Natural killer cell (primary cell): ENCODE measurements at regions not wholly inside any gene's neighbourhood (a gene's known extent, or its start where the extent isn't known, plus 50 kb on each side); places are given as distances from the start of the nearest gene placed in this dataset.
A peak's percentile ranks its signal among the peaks of the same experiment; 100 is the strongest.

Experiments used
- ATAC-seq, 3 donors: fragments of 150-1000 bp in 2 of 3; fragments of 200-7000 bp in 1 of 3; cut with Tn5 transposase; 1 replicate in 1 of 3; 2 replicates in 2 of 3; pipeline ENCODE4 v1.10.0; 2021; ENCODE audit warnings: mild to moderate bottlenecking in 2 of 3, moderate library complexity in 2 of 3
- DNase-seq, 2 donors: peaks; one replicate each; pipeline versions ENCODE4 v3.0.0 to v3.0.0-alpha.2; 2013 to 2021; ENCODE audit warnings: mixed read lengths in 1 of 2
- H3K27ac ChIP-seq: one replicate; pipeline ENCODE4 v1.5.1; 2013; ENCODE audit warnings: mild to moderate bottlenecking, low read length
- H3K27me3 ChIP-seq: one replicate; pipeline ENCODE4 v1.6.1; 2013; ENCODE audit warnings: low read length; ENCODE audit not compliant: control insufficient read depth, insufficient read depth
- H3K36me3 ChIP-seq: one replicate; pipeline ENCODE4 v1.6.1; 2013; ENCODE audit warnings: low read length; ENCODE audit not compliant: control insufficient read depth, insufficient read depth
- H3K4me1 ChIP-seq: one replicate; pipeline ENCODE4 v1.6.1; 2013; ENCODE audit warnings: low read length; ENCODE audit not compliant: control insufficient read depth, insufficient read depth
- H3K4me3 ChIP-seq: one replicate; pipeline ENCODE4 v1.5.1; 2013; ENCODE audit warnings: low read length
- H3K9me3 ChIP-seq: one replicate; pipeline ENCODE4 v1.6.1; 2013; ENCODE audit warnings: low read length; ENCODE audit not compliant: control insufficient read depth, insufficient read depth
- H3K27ac Mint-ChIP-seq, 2 donors: one replicate each; pipeline ENCODE4 v1.8.0; 2022; ENCODE audit warnings: mild to moderate bottlenecking in 2 of 2, mixed read lengths in 2 of 2, moderate library complexity in 1 of 2
- H3K27me3 Mint-ChIP-seq, 2 donors: one replicate each; pipeline ENCODE4 v1.8.0; 2022; ENCODE audit warnings: low read depth in 2 of 2, mixed read lengths in 2 of 2
- H3K36me3 Mint-ChIP-seq: one replicate; pipeline ENCODE4 v1.8.0; 2022; ENCODE audit warnings: mixed read lengths
- H3K4me1 Mint-ChIP-seq, 2 donors: one replicate each; pipeline ENCODE4 v1.8.0; 2022; ENCODE audit warnings: mixed read lengths in 2 of 2
- H3K4me3 Mint-ChIP-seq: one replicate; pipeline ENCODE4 v1.8.0; 2022; ENCODE audit warnings: mild to moderate bottlenecking, moderate library complexity, mixed read lengths
- H3K9me3 Mint-ChIP-seq, 2 donors: one replicate each; pipeline ENCODE4 v1.8.0; 2022; ENCODE audit warnings: mixed read lengths in 2 of 2
- WGBS: methylation state at CpG from one replicate; pipeline ENCODE4 v1.1.7; 2013; ENCODE audit warnings: missing lambda C conversion rate; ENCODE audit not compliant: insufficient coverage; 5-methylcytosine and 5-hydroxymethylcytosine counted together
- intact Hi-C: fragments of 100-400 bp; cut with micrococcal nuclease; formaldehyde crosslinking; loops from one replicate; pipeline ENCODE4 v1.14.2; 2022
- TF ChIP-seq, protein P1 (sequence below): fragments of 200-600 bp; IDR thresholded peaks from one replicate; pipeline ENCODE4 v1.8.0; 2022; ENCODE audit warnings: antibody characterized with exemption

- Mint-ChIP-seq H3K36me3 (no peaks in the 10 kb centered on the region), H3K27me3 (peaks cover 9 to 41% of the 10 kb centered on the region in 2 donors), H3K4me3 (no peak overlapping the region), H3K9me3 (no peaks in the 10 kb centered on the region), H3K27ac (no peak overlapping the region), H3K4me1 (peaks cover 54 to 62% of the 10 kb centered on the region in 2 donors)
- TF ChIP-seq, protein P1, sequence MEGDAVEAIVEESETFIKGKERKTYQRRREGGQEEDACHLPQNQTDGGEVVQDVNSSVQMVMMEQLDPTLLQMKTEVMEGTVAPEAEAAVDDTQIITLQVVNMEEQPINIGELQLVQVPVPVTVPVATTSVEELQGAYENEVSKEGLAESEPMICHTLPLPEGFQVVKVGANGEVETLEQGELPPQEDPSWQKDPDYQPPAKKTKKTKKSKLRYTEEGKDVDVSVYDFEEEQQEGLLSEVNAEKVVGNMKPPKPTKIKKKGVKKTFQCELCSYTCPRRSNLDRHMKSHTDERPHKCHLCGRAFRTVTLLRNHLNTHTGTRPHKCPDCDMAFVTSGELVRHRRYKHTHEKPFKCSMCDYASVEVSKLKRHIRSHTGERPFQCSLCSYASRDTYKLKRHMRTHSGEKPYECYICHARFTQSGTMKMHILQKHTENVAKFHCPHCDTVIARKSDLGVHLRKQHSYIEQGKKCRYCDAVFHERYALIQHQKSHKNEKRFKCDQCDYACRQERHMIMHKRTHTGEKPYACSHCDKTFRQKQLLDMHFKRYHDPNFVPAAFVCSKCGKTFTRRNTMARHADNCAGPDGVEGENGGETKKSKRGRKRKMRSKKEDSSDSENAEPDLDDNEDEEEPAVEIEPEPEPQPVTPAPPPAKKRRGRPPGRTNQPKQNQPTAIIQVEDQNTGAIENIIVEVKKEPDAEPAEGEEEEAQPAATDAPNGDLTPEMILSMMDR = no peak
- H3K27me3 ChIP-seq = no peaks in the 10 kb centered on the region
- 91% methylated on average over 3 of the region's 3 CpGs for WGBS
- ATAC-seq (no peak), DNase-seq (no peak)
- no peak overlapping the region for H3K4me3 ChIP-seq
- H3K4me1 ChIP-seq = peaks cover 66% of the 10 kb centered on the region
- H3K9me3 ChIP-seq = peaks cover 5% of the 10 kb centered on the region
- H3K36me3 ChIP-seq = no peaks in the 10 kb centered on the region
- intact Hi-C loops = loop anchor here (2.0 to 5.0 kb wide), 2 partner anchors 56 to 193 kb away; partner anchors contain the start of gene MEF2A
- H3K27ac ChIP-seq = peak overlapping the region; percentile 16
Measured at GRCh38 chr15:99508852-99509251, 56.9 kb upstream of the MEF2A start.

DNA sequence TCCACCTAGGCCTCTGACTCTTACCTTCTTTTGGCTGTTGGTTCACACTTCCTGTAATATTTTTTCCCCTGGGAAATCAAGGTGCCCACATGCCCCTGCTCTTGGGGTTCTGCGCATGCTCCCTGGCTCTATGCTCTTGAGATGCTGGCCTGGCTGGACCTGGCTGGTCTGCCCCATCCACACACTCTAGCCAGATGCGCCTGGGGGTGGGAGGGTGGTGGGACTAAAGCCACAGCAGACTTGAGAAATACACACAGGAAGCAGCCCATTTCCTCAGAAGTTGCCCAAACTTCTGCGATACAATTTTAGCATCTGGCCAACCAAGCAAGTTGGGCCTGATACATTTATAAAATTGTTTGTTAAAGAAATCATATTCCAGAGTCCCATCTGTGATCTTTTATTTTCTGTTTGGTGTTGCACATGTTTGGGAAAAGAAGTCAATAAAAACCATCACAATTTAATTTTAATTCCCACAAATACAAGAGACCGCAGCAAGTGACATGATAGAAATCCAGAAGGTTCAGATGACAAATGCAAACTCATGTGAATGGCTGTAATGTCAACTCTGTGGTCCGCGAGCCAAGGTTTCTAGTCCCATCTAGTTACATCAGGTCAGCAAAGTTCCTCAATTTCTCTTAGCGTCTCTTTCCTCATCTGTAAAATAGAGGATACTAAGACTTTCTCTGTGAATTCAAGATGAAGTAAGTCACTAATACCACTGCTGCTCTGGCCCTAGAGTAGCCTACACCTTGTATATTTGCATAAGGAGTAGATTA, 55.9 kb upstream of the MEF2A start:
- Mint-ChIP-seq H3K27me3 (peaks cover 11 to 38% of the 10 kb centered on the region in 2 donors), H3K36me3 (no peaks in the 10 kb centered on the region), H3K4me1 (peaks cover 54 to 62% of the 10 kb centered on the region in 2 donors), H3K4me3 (peak overlapping the region; percentile 71), H3K9me3 (no peaks in the 10 kb centered on the region), H3K27ac (peak overlapping the region; percentile 47 to 67)
- no peaks in the 10 kb centered on the region for H3K27me3 ChIP-seq
- TF ChIP-seq, protein P1 = no peak
- peaks cover 5% of the 10 kb centered on the region for H3K9me3 ChIP-seq
- ATAC-seq = peak in 2 of 3 donors; percentile 15 to 23
- no peaks in the 10 kb centered on the region for H3K36me3 ChIP-seq
- intact Hi-C loops = loop anchor here (2.0 to 5.0 kb wide), 2 partner anchors 55 to 192 kb away; partner anchors contain the start of gene MEF2A
- peak overlapping the region; percentile 16 for H3K27ac ChIP-seq
- peaks cover 56% of the 10 kb centered on the region for H3K4me1 ChIP-seq
- WGBS = 32% methylated on average over 5 of the region's 7 CpGs
- H3K4me3 ChIP-seq = no peak overlapping the region
- DNase-seq = no peak

DNA sequence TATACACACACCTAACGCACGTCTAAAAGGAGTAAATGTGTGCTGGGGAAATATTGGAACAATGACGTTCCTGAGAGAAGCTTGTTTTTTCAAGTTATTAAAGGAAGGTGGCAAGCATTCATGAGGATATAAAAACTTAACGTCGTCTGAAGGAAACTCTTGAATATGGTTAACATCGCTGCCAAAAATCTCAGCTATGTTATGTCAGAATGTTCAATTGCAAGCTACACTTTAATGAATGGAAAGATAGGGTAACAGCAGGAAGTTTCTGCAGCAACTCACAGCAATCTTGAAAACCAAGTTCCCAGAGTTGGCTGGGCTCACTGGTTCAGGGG, 54.3 kb upstream of the MEF2A start:
- intact Hi-C loops = no loop called here
- DNase-seq = no peak
- no peak overlapping the region for H3K4me3 Mint-ChIP-seq
- Histone ChIP-seq H3K4me3 (no peak overlapping the region), H3K27ac (peak overlapping the region; percentile 54), H3K36me3 (no peaks in the 10 kb centered on the region), H3K4me1 (peaks cover 49% of the 10 kb centered on the region), H3K9me3 (peaks cover 5% of the 10 kb centered on the region), H3K27me3 (no peaks in the 10 kb centered on the region)
- TF ChIP-seq, protein P1 = no peak
- 36% methylated on average over 5 of the region's 6 CpGs for WGBS
- H3K4me1 Mint-ChIP-seq = peaks cover 51 to 59% of the 10 kb centered on the region in 2 donors
- peaks cover 11 to 38% of the 10 kb centered on the region in 2 donors for H3K27me3 Mint-ChIP-seq
- ATAC-seq = no peak
- no peaks in the 10 kb centered on the region for H3K36me3 Mint-ChIP-seq
- no peaks in the 10 kb centered on the region for H3K9me3 Mint-ChIP-seq
- H3K27ac Mint-ChIP-seq = no peak overlapping the region
